Mesendoderm (in vitro differentiated cells): ENCODE measurements at regions not wholly inside any gene's neighbourhood (a gene's known extent, or its start where the extent isn't known, plus 50 kb on each side); places are given as distances from the start of the nearest gene placed in this dataset.

Experiments used
- DNase-seq: peaks from one replicate; pipeline ENCODE4 v3.0.0; 2013
- H2AK5ac ChIP-seq: 2 replicates; pipeline ENCODE4 v1.6.1; 2013; ENCODE audit warnings: low read length, inconsistent platforms
- H2BK120ac ChIP-seq: 2 replicates; pipeline ENCODE4 v1.6.1; 2013; ENCODE audit warnings: low read depth, mild to moderate bottlenecking, low read length, moderate library complexity, mixed read lengths
- H2BK15ac ChIP-seq: replicated peaks from 2 replicates; pipeline ENCODE4 v1.6.1; 2013; ENCODE audit warnings: low read depth, mild to moderate bottlenecking, moderate library complexity
- H2BK5ac ChIP-seq: 2 replicates; pipeline ENCODE4 v1.6.1; 2013; ENCODE audit warnings: low read length, inconsistent platforms
- H3K18ac ChIP-seq: 2 replicates; pipeline ENCODE4 v1.6.1; 2013; ENCODE audit warnings: mild to moderate bottlenecking, low read length, mixed read lengths
- H3K23ac ChIP-seq: one replicate; pipeline ENCODE4 v1.6.1; 2013; ENCODE audit warnings: low read length
- H3K27ac ChIP-seq: 2 replicates; pipeline ENCODE4 v1.5.1; 2013; ENCODE audit warnings: low read depth, mild to moderate bottlenecking, inconsistent platforms, low read length, moderate library complexity
- H3K27me3 ChIP-seq: 2 replicates; pipeline ENCODE4 v1.6.1; 2013; ENCODE audit warnings: low read length, control low read depth, mild to moderate bottlenecking, inconsistent platforms; ENCODE audit not compliant: insufficient read depth, poor library complexity
- H3K36me3 ChIP-seq: 2 replicates; pipeline ENCODE4 v1.6.1; 2013; ENCODE audit warnings: low read length, inconsistent platforms; ENCODE audit not compliant: control insufficient read depth, insufficient read depth
- H3K4ac ChIP-seq: one replicate; pipeline ENCODE4 v1.6.1; 2013; ENCODE audit warnings: low read depth, mild to moderate bottlenecking, low read length, moderate library complexity
- H3K4me1 ChIP-seq: 2 replicates; pipeline ENCODE4 v1.6.1; 2013; ENCODE audit warnings: low read depth, low read length, inconsistent platforms; ENCODE audit not compliant: control insufficient read depth
- H3K4me2 ChIP-seq: 2 replicates; pipeline ENCODE4 v1.6.1; 2013; ENCODE audit warnings: low read length
- H3K4me3 ChIP-seq: 2 replicates; pipeline ENCODE4 v1.5.1; 2013; ENCODE audit warnings: mild to moderate bottlenecking, low read length
- H3K56ac ChIP-seq: one replicate; pipeline ENCODE4 v1.6.1; 2013; ENCODE audit warnings: low read length
- H3K79me1 ChIP-seq: 2 replicates; pipeline ENCODE4 v1.6.1; 2013; ENCODE audit warnings: low read length, inconsistent platforms
- H3K79me2 ChIP-seq: 2 replicates; pipeline ENCODE4 v1.6.1; 2013; ENCODE audit warnings: mild to moderate bottlenecking, low read length; ENCODE audit not compliant: control insufficient read depth, insufficient read depth
- H3K9ac ChIP-seq: 2 replicates; pipeline ENCODE4 v1.6.1; 2013; ENCODE audit warnings: low read length, inconsistent platforms
- H4K5ac ChIP-seq: one replicate; pipeline ENCODE4 v1.6.1; 2013; ENCODE audit warnings: low read length
- H4K8ac ChIP-seq: one replicate; pipeline ENCODE4 v1.6.1; 2013; ENCODE audit warnings: low read depth, mild to moderate bottlenecking, control low read depth, low read length, moderate library complexity
- WGBS: extraction: QIAGEN DNeasy Blood & Tissue Kit; methylation state at CpG from one replicate; pipeline ENCODE4 v1.1.7; 2013; ENCODE audit warnings: low lambda C conversion rate, missing lambda C conversion rate; ENCODE audit not compliant: insufficient coverage; ENCODE audit errors: extremely low coverage; 5-methylcytosine and 5-hydroxymethylcytosine counted together

DNA sequence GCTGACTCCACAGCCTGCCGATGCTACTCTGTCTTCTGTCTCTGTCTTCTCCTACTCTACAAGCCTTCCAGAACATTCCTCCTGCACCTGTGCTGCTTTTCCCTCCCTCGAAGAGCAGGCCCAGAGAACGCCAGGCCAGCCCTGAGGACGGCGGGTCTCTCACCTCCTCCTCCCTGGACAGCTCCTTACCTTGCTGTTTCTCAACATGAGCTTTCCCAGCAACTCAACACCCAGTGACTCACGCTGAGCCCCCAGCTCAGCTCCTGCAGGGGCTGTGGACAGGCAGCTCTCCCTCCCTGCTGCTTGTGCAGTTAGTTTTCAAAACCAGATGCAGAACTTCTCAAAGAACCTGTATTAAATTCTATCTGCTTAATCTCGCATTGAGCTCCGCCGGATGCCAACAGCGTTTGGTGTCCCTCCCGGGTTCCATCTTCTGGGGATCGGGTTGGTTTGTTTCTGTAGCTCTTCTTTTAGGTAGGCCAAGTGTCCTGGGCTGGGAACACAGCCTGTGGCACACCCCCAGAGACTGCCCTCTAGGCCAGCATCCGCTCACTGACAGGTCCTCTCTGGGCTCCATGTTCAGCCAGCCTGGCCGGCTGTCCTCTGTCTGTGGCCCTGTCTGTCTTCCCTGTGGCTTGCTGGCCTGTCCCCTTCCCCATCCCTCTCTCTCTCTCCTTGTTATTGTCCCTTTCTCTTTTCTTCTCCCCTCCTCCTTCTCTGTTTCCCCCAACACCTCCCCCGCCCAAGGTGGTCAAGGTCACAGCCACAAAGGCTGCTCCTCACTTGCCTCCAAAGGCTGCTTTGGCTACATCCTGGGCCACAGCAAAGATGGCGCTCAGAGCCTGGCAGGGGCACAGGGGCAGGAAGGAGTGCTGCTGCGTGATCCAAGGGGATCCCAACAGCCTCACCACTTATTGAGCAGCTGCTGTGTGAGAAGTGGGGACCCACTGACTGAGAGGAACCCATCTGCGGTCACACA lies 391.0 kb downstream of the MATN1 start:
- no peak overlapping the region for H4K8ac ChIP-seq
- no peaks in the 10 kb centered on the region for H3K4me1 ChIP-seq
- H2AK5ac ChIP-seq = no peak overlapping the region
- WGBS = no CpG with 5 or more reads among the region's 18 CpGs
- H3K36me3 ChIP-seq = no peaks in the 10 kb centered on the region
- H3K4ac ChIP-seq = no peak overlapping the region
- H4K5ac ChIP-seq = no peak overlapping the region
- H3K27me3 ChIP-seq = no peaks in the 10 kb centered on the region
- H3K79me2 ChIP-seq = no peaks in the 10 kb centered on the region
- H2BK120ac ChIP-seq = no peak overlapping the region
- no peaks in the 10 kb centered on the region for H3K79me1 ChIP-seq
- no peak overlapping the region for H3K4me3 ChIP-seq
- no peak overlapping the region for H3K4me2 ChIP-seq
- no peak overlapping the region for H3K23ac ChIP-seq
- H2BK5ac ChIP-seq = no peak overlapping the region
- H3K18ac ChIP-seq = no peak overlapping the region
- no peak overlapping the region for H3K56ac ChIP-seq
- H3K27ac ChIP-seq = no peak overlapping the region
- no peak overlapping the region for H3K9ac ChIP-seq
- DNase-seq = peak; percentile 21
- no peak overlapping the region for H2BK15ac ChIP-seq

DNA sequence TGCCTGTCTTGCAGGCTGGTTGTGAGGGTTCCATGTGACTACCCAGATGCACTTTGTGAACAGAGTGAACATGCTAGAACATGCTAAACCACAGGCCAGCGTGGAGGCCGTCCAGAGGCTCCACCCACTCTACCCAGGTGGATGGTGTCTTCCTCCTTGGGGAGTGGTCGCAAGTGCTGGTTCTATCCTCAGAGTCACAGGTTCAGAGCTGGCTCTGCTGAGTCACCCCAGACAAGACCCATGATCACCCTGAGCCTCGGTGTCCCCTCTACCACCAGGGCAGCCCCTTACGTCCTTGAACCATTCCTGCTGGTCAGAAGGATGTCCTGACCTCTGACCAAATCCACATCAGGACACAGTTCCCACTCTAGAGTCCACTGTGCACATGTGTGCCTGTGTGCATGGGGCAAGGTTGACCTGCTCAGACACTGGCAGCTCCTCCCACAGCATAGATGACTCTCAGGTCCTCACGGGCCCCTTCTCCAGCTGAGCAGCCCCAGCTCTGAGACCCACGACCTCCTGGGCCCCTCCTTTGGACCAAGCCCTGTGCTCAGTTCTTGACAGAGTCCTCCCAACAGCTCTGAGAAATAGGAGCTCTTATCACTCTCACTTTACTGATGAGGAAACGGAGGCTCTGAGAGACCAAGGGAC lies 391.8 kb downstream of the MATN1 start:
- no peak overlapping the region for H3K4ac ChIP-seq
- DNase-seq = no peak

GRCh38 chr1:30330644-30331043 lies 392.7 kb downstream of the MATN1 start:
- no CpG with 5 or more reads among the region's 7 CpGs for WGBS
- Histone ChIP-seq H3K4me1 (no peaks in the 10 kb centered on the region), H3K4ac (no peak overlapping the region), H2BK120ac (no peak overlapping the region), H4K5ac (no peak overlapping the region), H2BK5ac (no peak overlapping the region), H3K27me3 (no peaks in the 10 kb centered on the region), H3K4me2 (no peak overlapping the region), H3K56ac (no peak overlapping the region), H4K8ac (no peak overlapping the region), H3K18ac (no peak overlapping the region), H3K79me1 (no peaks in the 10 kb centered on the region), H3K27ac (no peak overlapping the region), H3K36me3 (no peaks in the 10 kb centered on the region), H3K9ac (no peak overlapping the region), H3K4me3 (no peak overlapping the region), H3K23ac (no peak overlapping the region), H3K79me2 (no peaks in the 10 kb centered on the region), H2BK15ac (no peak overlapping the region), H2AK5ac (no peak overlapping the region)
- no peak for DNase-seq

More for the DNA sequence above, 391.8 kb downstream of the MATN1 start:
- H3K79me1 ChIP-seq = no peaks in the 10 kb centered on the region
- H2BK15ac ChIP-seq = no peak overlapping the region
- H3K4me2 ChIP-seq = no peak overlapping the region
- WGBS = no CpG with 5 or more reads among the region's 8 CpGs
- no peak overlapping the region for H2BK120ac ChIP-seq
- no peak overlapping the region for H3K9ac ChIP-seq
- H3K23ac ChIP-seq = no peak overlapping the region
- H3K79me2 ChIP-seq = no peaks in the 10 kb centered on the region
- H3K56ac ChIP-seq = no peak overlapping the region
- no peak overlapping the region for H4K5ac ChIP-seq
- no peak overlapping the region for H3K18ac ChIP-seq
- no peak overlapping the region for H2AK5ac ChIP-seq
- no peaks in the 10 kb centered on the region for H3K36me3 ChIP-seq
- no peak overlapping the region for H4K8ac ChIP-seq
- no peaks in the 10 kb centered on the region for H3K27me3 ChIP-seq
- no peak overlapping the region for H3K4me3 ChIP-seq
- no peak overlapping the region for H2BK5ac ChIP-seq
- H3K4me1 ChIP-seq = no peaks in the 10 kb centered on the region
- no peak overlapping the region for H3K27ac ChIP-seq

DNA sequence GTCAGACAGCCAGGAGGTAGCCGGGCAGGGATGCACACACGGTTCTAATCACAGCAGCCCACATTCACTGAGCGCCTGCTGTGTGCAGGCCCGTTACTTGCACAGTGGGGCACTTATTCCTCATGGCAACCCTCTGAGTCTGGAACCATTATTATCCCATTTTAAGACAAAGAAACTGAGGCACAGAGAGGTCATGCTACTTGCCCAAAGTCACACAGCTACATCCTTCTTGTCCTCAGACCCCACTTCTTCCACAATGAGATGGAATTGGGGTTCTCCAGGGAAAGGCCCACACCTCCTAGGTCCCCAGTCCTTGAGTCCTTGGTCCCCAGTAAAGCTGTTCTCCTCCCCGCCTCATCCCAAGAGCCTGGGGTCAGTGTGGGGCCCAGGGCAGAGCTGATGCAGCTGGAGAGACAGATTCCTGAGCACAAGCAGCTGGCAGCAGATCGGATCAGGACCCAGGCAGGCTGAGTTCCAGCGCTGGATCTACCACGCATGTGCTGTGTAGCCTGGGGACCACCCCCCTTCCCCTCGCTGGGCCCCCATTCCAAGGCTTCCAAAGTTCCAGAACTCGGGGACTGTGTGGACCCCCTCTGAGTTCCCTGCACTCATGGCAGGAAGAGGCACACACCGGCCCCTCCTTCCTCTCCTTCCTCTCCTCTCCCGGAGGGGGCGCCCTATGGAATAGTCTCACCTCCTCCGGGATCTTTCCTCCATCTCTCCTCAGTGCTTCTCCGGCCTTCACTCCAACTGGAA lies 393.4 kb downstream of the MATN1 start:
- Histone ChIP-seq H3K36me3 (no peaks in the 10 kb centered on the region), H2BK120ac (no peak overlapping the region), H3K27me3 (no peaks in the 10 kb centered on the region), H4K8ac (no peak overlapping the region), H3K56ac (no peak overlapping the region), H3K4me3 (no peak overlapping the region), H2BK5ac (no peak overlapping the region), H3K18ac (no peak overlapping the region), H3K27ac (no peak overlapping the region), H2BK15ac (no peak overlapping the region), H4K5ac (no peak overlapping the region), H3K23ac (no peak overlapping the region), H3K9ac (no peak overlapping the region), H3K4ac (no peak overlapping the region), H3K4me2 (no peak overlapping the region), H2AK5ac (no peak overlapping the region), H3K4me1 (no peaks in the 10 kb centered on the region), H3K79me1 (no peaks in the 10 kb centered on the region), H3K79me2 (no peaks in the 10 kb centered on the region)
- DNase-seq = peak; percentile 41
- WGBS = no CpG with 5 or more reads among the region's 15 CpGs

DNA sequence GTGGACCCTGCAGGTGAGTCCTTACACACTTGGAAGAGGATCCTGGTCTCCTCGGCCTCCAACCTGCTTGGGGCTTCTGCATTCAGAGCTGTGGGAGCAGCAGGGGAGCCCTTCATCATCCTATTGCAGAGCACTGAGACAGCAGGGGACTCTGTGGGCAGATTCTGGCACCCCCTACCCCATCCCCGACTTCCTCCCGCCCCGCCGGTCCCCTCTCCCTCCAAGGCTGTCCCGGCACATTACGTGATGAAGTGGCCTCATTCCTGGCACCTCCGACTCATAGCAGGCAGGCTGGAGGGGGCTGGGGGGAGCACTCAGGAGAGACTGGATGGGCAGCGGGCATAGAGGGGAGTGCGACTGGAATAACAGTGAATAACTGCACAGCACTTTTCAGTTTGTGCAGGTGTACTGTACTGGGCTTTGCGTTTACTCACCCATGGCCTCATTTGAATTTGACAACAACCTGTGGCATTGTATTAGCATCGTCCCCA lies 394.1 kb downstream of the MATN1 start:
- no peak overlapping the region for H3K4me3 ChIP-seq
- no peak for DNase-seq
- no peak overlapping the region for H2BK5ac ChIP-seq

More for the DNA sequence above, 394.1 kb downstream of the MATN1 start:
- H3K23ac ChIP-seq = no peak overlapping the region
- no peak overlapping the region for H3K56ac ChIP-seq
- H2BK15ac ChIP-seq = no peak overlapping the region
- H4K8ac ChIP-seq = no peak overlapping the region
- no peak overlapping the region for H4K5ac ChIP-seq
- H3K18ac ChIP-seq = no peak overlapping the region
- H3K27me3 ChIP-seq = no peaks in the 10 kb centered on the region
- WGBS = no CpG with 5 or more reads among the region's 12 CpGs
- H3K9ac ChIP-seq = no peak overlapping the region
- no peaks in the 10 kb centered on the region for H3K36me3 ChIP-seq
- no peak overlapping the region for H3K4me2 ChIP-seq
- H3K79me1 ChIP-seq = no peaks in the 10 kb centered on the region
- H3K4me1 ChIP-seq = no peaks in the 10 kb centered on the region
- no peak overlapping the region for H2BK120ac ChIP-seq
- no peak overlapping the region for H3K4ac ChIP-seq
- no peaks in the 10 kb centered on the region for H3K79me2 ChIP-seq
- H3K27ac ChIP-seq = no peak overlapping the region
- no peak overlapping the region for H2AK5ac ChIP-seq
